ENCODE measurements at regions not wholly inside any gene's neighbourhood (a gene's known extent, or its start where the extent isn't known, plus 50 kb on each side); places are given as distances from the start of the nearest gene placed in this dataset.

- no peak for DNase-seq
These were observed 52.0 kb upstream of the OSBPL8 start for GRCh38 chr12:76611533-76611932.

- no peak for DNase-seq
These were observed 54.8 kb upstream of the OSBPL8 start for GRCh38 chr12:76614364-76614763.

GRCh38 chr12:76618031-76618430, 58.5 kb upstream of the OSBPL8 start:
- no peak for DNase-seq

DNA sequence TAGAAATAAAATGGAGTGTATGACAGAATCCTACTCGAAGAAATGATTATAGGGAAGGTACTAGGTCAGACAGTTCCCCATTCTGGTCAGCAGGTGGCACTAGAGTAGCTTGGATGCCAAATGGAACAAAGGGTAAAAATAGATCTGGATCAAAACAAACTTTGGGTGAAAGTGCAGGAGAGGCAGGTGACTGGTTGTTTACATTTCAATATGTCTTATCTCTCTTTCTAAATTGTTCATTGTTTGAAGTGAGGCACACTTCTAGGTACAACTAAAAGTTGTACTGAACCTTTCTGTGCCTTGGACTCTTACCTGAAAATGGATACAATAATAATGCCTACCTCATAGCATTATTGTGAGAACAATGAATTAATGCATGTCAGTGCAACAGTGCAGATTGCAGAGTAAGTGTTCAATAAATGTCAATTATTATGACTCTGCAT, 62.0 kb upstream of the OSBPL8 start:
- DNase-seq = peak; percentile 59 to 78 (median 75)

- no peak for DNase-seq
These were observed 62.8 kb upstream of the OSBPL8 start for GRCh38 chr12:76622351-76622750.

- no peak for DNase-seq
These were observed 63.3 kb upstream of the OSBPL8 start for GRCh38 chr12:76622915-76623314.

DNA sequence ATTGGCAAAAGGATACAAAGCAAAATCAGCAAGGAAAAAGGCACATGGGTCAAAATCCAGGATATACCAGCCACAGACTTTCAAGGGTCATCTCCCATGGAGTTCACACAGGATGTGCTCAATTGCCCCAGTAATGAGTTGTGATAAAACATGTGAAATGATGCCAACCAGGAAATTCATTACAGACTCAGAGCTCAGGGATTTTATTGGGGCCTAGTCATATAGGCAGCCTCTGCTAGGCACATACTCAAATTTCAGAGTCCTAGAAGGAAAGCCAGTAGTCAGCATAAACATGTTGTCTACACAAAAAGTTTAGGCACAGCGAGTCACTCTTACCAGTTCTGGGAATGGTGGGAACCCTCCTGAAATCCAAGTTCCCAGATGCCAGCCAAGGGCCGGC, 64.4 kb upstream of the OSBPL8 start:
- DNase-seq = no peak

GRCh38 chr12:76627346-76628135, 68.0 kb upstream of the OSBPL8 start:
- DNase-seq = peak in 1 of 3 donors; percentile 24

- DNase-seq = no peak
These were observed 69.2 kb upstream of the OSBPL8 start for GRCh38 chr12:76628745-76629144.

DNA sequence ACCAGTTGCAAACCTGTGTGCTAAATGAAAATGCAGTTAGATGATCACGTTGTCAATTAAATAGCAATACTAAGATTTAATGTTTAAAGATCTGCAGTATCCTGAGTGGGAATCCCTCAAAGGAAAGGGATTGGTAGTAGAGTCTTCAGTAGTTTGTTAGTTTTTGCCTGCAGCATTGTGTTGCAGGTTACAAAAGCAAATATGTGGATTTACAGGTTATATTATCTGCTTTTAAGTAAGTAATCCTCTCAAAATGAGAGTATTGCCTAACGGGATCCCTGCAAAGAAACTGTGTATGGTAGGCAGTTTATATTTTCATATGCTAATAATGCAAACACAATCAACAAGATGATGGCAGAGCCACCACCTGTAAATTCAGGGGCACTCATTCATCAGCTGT, 72.2 kb upstream of the OSBPL8 start:
- no peak for DNase-seq

GRCh38 chr12:76633415-76633814, 73.8 kb upstream of the OSBPL8 start:
- no peak for DNase-seq

GRCh38 chr12:76634133-76634532, 74.6 kb upstream of the OSBPL8 start:
- no peak for DNase-seq

GRCh38 chr12:76636121-76636692, 76.6 kb upstream of the OSBPL8 start:
- DNase-seq = no peak

GRCh38 chr12:76637807-76638206, 78.2 kb upstream of the OSBPL8 start:
- DNase-seq = no peak

GRCh38 chr12:76639646-76640045, 80.1 kb upstream of the OSBPL8 start:
- no peak for DNase-seq

DNA sequence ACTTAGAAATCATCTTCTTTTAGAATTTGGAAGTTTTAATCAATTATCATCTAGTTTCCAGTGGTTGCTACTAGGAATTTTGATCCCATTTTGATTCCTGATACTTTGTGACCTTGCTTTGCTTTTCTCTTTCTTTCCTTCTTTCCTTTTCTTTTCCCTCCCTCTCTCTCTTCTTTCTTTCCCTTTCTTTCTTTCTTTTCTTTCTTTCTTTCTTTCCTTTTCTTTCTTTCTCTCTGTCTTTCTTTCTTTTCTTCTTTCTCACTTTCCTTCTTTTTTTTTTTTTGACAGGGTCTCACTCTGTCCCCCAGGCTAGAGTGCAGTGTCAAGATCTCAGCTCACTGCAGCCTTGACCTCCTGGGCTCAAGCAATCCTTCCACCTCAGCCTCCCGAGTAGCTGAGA, 81.5 kb upstream of the OSBPL8 start:
- no peak for DNase-seq

- no peak for DNase-seq
These were observed 82.4 kb upstream of the OSBPL8 start for GRCh38 chr12:76641961-76642360.

DNA sequence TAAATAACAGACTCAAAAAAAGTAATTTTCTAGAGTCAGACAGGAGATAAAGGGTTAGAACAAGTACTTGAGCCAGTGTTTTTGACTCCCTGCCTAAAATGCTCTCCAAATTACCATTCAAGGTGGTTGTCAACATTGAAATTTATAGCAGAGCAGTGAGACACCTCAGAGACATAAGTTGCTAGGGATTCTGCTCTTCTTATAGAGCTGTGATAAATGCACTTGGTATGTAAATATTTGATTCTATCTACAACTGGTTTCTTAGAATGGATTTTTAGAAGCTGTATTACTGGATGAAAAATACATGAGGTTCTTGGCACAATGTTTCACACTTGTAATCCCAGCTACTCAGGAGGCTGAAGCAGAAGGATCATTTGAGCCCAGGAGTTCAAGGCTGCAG, 83.9 kb upstream of the OSBPL8 start:
- no peak for DNase-seq

GRCh38 chr12:76644950-76645349, 85.4 kb upstream of the OSBPL8 start:
- no peak for DNase-seq

- DNase-seq = no peak
These were observed 86.4 kb upstream of the OSBPL8 start for GRCh38 chr12:76645934-76646333.

DNA sequence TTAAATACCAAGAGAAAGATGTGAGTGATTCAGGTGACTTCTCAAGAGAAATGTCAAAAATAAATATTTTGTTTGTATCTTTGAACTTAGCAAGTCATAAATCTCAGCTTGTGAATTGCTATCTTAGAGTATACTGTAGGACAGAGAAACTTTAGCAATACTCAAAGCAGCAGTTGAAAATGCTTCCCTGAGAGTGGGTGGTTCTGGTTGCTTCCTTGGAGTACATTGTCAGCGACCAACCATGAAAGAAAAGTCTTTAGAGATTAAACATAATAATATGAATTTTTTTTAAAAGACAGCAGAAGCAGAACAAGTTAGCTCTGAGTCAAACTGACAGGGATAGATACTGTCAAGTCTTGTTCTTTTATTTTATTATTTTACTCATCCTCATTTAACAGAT, 86.8 kb upstream of the OSBPL8 start:
- no peak for DNase-seq

- DNase-seq = no peak
These were observed 89.5 kb upstream of the OSBPL8 start for GRCh38 chr12:76649099-76649498.

GRCh38 chr12:76652402-76652801, 92.8 kb upstream of the OSBPL8 start:
- DNase-seq = no peak

DNA sequence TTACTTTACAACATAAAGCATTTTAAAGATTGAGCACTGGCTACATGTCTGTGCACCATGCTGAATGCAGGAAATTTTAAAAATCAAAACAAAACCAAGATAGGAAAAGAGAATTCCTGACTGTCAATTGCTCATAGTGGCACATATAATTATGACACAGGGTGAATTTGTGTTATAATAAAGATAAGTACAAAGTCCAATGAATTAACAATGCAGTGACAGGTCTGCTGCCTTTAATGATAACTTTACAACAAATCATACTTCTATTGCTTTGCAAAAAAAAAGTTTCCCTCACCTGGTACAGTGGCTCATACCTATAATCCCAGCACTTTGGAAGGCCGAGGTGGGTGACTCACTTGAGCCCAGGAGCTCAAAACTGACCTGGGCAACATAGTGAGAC, 93.8 kb upstream of the OSBPL8 start:
- DNase-seq = no peak
